ACHN (cell line): ENCODE measurements at regions not wholly inside any gene's neighbourhood (a gene's known extent, or its start where the extent isn't known, plus 50 kb on each side); places are given as distances from the start of the nearest gene placed in this dataset.

ENCODE experiments used
- DNase-seq: peaks from one replicate; pipeline ENCODE4 v3.0.0-alpha.2; 2015
- in situ Hi-C: cut with HindIII; loops from 2 replicates; pipeline ENCODE4 v1.10.0; 2017; ENCODE audit warnings: low sequenced_read_pairs, low pct_ligation_motif_present, low pct_unique_long_range_greater_than_20kb

DNA sequence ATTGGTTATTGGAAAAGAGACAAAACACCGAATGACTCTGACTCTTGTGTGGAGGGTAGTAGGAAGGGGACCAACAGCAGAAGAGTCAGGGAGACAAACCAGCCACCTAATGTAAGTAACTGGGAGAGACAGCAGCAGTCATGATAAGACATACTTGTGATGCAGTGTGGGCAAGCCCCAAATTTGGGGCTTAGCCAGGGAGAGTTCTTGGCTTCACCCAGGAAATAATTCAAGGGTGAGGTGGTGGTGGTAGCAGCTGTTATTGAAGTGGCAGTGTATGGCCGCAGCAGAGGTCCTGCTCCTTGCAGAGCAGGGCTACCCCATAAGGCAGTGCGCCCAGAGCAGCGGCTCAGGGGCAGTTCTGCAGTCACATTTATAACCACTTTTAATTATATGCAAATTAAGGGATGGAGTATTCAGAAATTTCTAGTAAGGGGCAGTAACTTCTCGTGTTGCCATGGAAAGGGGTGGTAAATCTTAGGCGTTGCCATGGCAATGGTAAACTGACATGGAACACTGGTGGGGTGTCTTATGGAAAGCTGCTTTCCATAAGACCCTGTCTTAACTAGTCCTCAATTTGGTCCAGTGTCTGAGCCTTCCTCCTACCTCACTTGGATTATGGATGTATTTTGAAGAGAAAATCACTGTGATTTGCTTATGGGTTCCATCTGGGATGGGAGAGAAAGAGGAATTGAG, 317.1 kb downstream of the PHKB start:
- in situ Hi-C loops: no loop called here

DNA sequence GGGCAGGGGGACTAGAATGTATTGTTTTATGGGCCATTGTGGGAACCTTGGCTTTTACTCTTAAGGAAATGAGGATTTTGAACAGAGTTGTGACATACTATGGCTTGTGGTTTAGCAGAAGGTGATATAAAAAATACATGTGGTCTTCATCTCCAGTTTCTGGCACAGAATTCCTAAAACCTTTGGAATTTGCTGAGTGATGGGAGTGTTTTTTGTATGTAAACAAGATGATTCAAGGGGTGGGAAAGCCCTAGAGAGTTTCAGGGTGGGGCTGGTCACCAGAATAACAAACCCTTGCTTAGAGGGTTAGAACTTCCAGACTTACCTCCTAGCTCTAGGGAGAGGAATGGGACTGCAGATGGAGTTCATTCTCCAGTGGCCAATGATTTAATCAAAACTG, 316.1 kb downstream of the PHKB start:
- in situ Hi-C loops: no loop called here
- no peak for DNase-seq

More for the DNA sequence above, 317.1 kb downstream of the PHKB start:
- no peak for DNase-seq

DNA sequence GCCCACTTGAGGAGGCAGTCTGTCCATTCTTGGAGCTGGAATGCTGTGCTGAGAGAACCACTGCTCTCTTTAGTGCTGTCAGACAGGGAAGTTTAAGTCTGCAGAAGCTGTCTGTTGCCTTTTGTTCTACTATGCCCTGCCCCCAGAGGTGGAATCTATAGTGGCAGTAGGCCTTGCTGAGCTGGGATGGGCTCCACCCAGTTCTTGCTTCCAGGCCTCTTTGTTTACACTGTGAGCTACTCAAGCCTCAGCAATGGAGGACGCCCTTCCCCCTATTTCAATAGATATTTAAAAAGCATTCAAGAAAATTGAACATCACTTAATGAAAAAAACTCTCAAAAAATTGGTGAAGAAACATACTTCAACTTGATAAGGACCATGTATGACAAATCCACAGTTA, 313.5 kb downstream of the PHKB start:
- DNase-seq: no peak
- in situ Hi-C loops: no loop called here

DNA sequence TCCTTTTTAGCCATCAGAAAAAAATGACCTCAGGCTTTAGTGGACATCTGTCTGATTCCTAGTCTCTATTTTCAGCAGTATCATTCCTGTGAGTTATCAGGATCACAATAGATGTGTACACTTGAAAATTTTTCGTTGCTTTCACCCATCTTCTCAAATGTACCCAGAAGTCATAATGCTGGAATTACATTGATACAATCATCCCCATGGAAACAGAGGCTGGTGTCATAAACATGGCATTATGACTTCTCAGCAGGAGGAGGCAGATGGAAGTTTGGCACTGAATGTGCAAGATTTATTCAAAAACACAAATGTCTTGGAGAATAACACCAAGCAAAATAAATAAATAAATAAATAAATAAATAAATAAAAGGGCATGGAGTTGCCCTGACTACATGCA, 292.5 kb downstream of the PHKB start:
- DNase-seq: no peak
- in situ Hi-C loops: no loop called here
